ENCODE measurements at regions not wholly inside any gene's neighbourhood (a gene's known extent, or its start where the extent isn't known, plus 50 kb on each side); places are given as distances from the start of the nearest gene placed in this dataset.

DNA sequence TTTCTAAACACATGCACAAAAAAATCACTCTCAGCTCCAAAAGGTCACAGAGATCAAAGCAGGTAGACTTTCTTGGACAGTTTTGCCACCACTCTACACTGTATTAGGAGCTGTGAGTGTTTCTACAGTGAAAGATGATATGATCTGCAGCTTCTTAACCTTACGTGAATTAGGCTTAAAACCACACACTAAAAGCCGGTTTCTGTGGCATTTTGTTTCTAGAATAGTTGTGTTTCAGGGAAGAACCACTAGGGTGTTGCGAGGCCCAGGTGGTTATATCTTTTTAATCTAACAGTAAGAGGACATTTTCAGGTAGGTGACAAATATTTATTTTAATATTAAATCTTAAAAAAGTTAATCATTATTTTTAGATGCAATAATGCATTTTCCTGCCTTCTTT is 216.4 kb downstream of the KLF5 start (continued):
- no peak for TF ChIP-seq BCL6B (tag by site-specific recombination; IDR thresholded peaks at IDR 0.05)
- no peak for TF ChIP-seq ZBTB1 (tag by site-specific recombination; IDR thresholded peaks at IDR 0.05)

- TF ChIP-seq ZNF426 (tag by site-specific recombination; IDR thresholded peaks at IDR 0.05) (no peak), ZSCAN5A (tag by site-specific recombination; IDR thresholded peaks at IDR 0.05) (no peak), ZNF394 (tag by site-specific recombination; IDR thresholded peaks at IDR 0.05; ENCODE audit: borderline replicate concordance) (no peak), ZNF639 (tag by site-specific recombination; IDR thresholded peaks at IDR 0.05) (no peak), ZNF37A (tag by site-specific recombination; IDR thresholded peaks at IDR 0.05) (no peak), ZNF155 (tag by site-specific recombination; IDR thresholded peaks at IDR 0.05) (no peak)
- TF ChIP-seq, protein P1, sequence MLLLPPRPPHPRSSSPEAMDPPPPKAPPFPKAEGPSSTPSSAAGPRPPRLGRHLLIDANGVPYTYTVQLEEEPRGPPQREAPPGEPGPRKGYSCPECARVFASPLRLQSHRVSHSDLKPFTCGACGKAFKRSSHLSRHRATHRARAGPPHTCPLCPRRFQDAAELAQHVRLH (tag by site-specific recombination; IDR thresholded peaks at IDR 0.05): no peak
- TF ChIP-seq, protein P2, sequence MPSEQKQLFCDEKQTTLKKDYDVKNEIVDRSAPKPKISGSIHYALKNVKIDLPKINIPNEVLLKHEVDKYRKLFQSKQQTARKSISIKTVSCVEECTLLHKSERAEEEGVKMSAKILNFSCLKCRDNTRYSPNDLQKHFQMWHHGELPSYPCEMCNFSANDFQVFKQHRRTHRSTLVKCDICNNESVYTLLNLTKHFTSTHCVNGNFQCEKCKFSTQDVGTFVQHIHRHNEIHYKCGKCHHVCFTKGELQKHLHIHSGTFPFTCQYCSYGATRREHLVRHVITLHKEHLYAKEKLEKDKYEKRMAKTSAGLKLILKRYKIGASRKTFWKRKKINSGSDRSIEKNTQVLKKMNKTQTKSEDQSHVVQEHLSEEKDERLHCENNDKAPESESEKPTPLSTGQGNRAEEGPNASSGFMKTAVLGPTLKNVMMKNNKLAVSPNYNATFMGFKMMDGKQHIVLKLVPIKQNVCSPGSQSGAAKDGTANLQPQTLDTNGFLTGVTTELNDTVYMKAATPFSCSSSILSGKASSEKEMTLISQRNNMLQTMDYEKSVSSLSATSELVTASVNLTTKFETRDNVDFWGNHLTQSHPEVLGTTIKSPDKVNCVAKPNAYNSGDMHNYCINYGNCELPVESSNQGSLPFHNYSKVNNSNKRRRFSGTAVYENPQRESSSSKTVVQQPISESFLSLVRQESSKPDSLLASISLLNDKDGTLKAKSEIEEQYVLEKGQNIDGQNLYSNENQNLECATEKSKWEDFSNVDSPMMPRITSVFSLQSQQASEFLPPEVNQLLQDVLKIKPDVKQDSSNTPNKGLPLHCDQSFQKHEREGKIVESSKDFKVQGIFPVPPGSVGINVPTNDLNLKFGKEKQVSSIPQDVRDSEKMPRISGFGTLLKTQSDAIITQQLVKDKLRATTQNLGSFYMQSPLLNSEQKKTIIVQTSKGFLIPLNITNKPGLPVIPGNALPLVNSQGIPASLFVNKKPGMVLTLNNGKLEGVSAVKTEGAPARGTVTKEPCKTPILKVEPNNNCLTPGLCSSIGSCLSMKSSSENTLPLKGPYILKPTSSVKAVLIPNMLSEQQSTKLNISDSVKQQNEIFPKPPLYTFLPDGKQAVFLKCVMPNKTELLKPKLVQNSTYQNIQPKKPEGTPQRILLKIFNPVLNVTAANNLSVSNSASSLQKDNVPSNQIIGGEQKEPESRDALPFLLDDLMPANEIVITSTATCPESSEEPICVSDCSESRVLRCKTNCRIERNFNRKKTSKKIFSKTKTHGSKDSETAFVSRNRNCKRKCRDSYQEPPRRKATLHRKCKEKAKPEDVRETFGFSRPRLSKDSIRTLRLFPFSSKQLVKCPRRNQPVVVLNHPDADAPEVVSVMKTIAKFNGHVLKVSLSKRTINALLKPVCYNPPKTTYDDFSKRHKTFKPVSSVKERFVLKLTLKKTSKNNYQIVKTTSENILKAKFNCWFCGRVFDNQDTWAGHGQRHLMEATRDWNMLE (tag by site-specific recombination; conservative IDR thresholded peaks at IDR 0.05; ENCODE audit: low read depth): no peak
- TF ChIP-seq, protein P3, sequence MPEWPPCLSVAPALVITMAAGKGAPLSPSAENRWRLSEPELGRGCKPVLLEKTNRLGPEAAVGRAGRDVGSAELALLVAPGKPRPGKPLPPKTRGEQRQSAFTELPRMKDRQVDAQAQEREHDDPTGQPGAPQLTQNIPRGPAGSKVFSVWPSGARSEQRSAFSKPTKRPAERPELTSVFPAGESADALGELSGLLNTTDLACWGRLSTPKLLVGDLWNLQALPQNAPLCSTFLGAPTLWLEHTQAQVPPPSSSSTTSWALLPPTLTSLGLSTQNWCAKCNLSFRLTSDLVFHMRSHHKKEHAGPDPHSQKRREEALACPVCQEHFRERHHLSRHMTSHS (tag by site-specific recombination; IDR thresholded peaks at IDR 0.05): no peak
- CTCF ChIA-PET: no interaction called here
- Histone ChIP-seq H3K9me3 (ENCODE audit: control insufficient read depth, insufficient read depth, low read depth, low read length) (no peaks in the 10 kb centered on the region), H3K4me1 (ENCODE audit: control insufficient read depth, insufficient read depth, low read length) (no peaks in the 10 kb centered on the region), H3K4me3 (ENCODE audit: low read depth, low read length) (no peak overlapping the region), H3K36me3 (ENCODE audit: control insufficient read depth in 2 of 2, insufficient read depth in 1 of 2, low read length in 2 of 2) (no peaks in the 10 kb centered on the region), H3K27ac (ENCODE audit: extremely low read depth, low read depth, low read length) (no peak overlapping the region)
- POLR2A ChIA-PET: no interaction called here
Measured at GRCh38 chr13:73274147-73274546, 215.3 kb downstream of the KLF5 start.

DNA sequence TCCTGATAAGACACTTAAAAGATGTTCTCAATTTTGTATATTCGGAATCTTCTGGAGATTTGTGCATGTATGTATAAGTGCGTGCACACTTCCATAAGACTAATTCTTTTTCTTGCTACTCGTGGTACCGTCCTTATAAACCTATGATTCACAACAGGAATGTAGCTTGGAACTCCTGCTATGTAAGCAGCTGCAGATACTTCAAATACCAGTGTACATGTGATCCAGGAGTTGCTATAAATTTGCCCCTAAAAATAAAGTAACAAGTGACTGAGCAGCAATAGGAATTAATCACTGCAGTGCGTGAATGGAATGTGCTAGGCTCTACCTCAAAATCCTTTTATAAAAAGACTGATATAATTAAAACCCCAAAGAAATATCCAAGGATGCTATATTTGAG is 214.9 kb downstream of the KLF5 start:
- H3K27ac ChIP-seq (ENCODE audit: extremely low read depth, low read depth, low read length): no peak overlapping the region
- ChIA-PET CTCF (no interaction called here), POLR2A (no interaction called here)
- H3K4me3 ChIP-seq (ENCODE audit: low read depth, low read length): no peak overlapping the region
- TF ChIP-seq ZNF664 (tag by site-specific recombination; IDR thresholded peaks at IDR 0.05) (no peak), ZNF19 (tag by site-specific recombination; IDR thresholded peaks at IDR 0.05; ENCODE audit: low read depth) (no peak), WT1 (tag by site-specific recombination; IDR thresholded peaks at IDR 0.05) (no peak), TSHZ1 (tag by site-specific recombination; IDR thresholded peaks at IDR 0.05; ENCODE audit: borderline replicate concordance) (no peak), IKZF3 (tag by site-specific recombination; IDR thresholded peaks at IDR 0.05) (no peak), ZNF121 (tag by site-specific recombination; IDR thresholded peaks at IDR 0.05) (no peak)
- H3K9me3 ChIP-seq (ENCODE audit: control insufficient read depth, insufficient read depth, low read depth, low read length): no peaks in the 10 kb centered on the region
- no peaks in the 10 kb centered on the region for H3K4me1 ChIP-seq (ENCODE audit: control insufficient read depth, insufficient read depth, low read length)
- H3K36me3 ChIP-seq (ENCODE audit: control insufficient read depth in 2 of 2, insufficient read depth in 1 of 2, low read length in 2 of 2): no peaks in the 10 kb centered on the region

All from HEK293 (cell line).